SK-N-SH treated with all-trans-retinoic acid at 6 μM for 48 hours (cell line): ENCODE measurements at regions not wholly inside any gene's neighbourhood (a gene's known extent, or its start where the extent isn't known, plus 50 kb on each side); places are given as distances from the start of the nearest gene placed in this dataset.

Experiments
- ATAC-seq: fragments of 200-7000 bp; cut with Tn5 transposase; 3 replicates; pipeline ENCODE4 v1.9.1; 2020; ENCODE audit warnings: mild to moderate bottlenecking, moderate library complexity
- ARNTL ChIP-seq: fragments of 450-650 bp; formaldehyde crosslinking; IDR thresholded peaks from 2 replicates; pipeline ENCODE4 v1.5.0; 2020; ENCODE audit warnings: low read depth, mild to moderate bottlenecking, moderate library complexity, borderline replicate concordance
- BACH2 ChIP-seq: fragments of 250-450 bp; sonication (Bioruptor Pico); IDR thresholded peaks from 2 replicates; pipeline ENCODE4 v1.9.0; 2021; ENCODE audit warnings: mild to moderate bottlenecking, borderline replicate concordance
- GLIS3 ChIP-seq: fragments of 250-450 bp; sonication (Bioruptor Pico); IDR thresholded peaks from 2 replicates; pipeline ENCODE4 v1.5.0; 2020; ENCODE audit warnings: mild to moderate bottlenecking, moderate library complexity
- ISL1 ChIP-seq: fragments of 250-450 bp; sonication (Bioruptor Pico); IDR thresholded peaks from 2 replicates; pipeline ENCODE4 v2.1.2; 2022; ENCODE audit warnings: mild to moderate bottlenecking, moderate library complexity
- OSR1 ChIP-seq: fragments of 250-450 bp; sonication (Bioruptor Pico); IDR thresholded peaks from 2 replicates; pipeline ENCODE4 v1.8.0; 2022; ENCODE audit warnings: moderate library complexity, mild to moderate bottlenecking, inconsistent platforms
- PPARA ChIP-seq: fragments of 250-450 bp; sonication (Bioruptor Pico); IDR thresholded peaks from 2 replicates; pipeline ENCODE4 v1.5.0; 2020; ENCODE audit warnings: mild to moderate bottlenecking, borderline replicate concordance
- RARB ChIP-seq: fragments of 250-450 bp; sonication (Bioruptor Pico); IDR thresholded peaks from 2 replicates; pipeline ENCODE4 v1.8.0; 2021; ENCODE audit warnings: mild to moderate bottlenecking, moderate library complexity
- TCF4 ChIP-seq: fragments of 250-450 bp; sonication (Bioruptor Pico); IDR thresholded peaks from 2 replicates; pipeline ENCODE4 v1.8.0; 2021; ENCODE audit warnings: mild to moderate bottlenecking, moderate library complexity, borderline replicate concordance
- TOX ChIP-seq: fragments of 250-450 bp; sonication (Bioruptor Pico); IDR thresholded peaks from 2 replicates; pipeline ENCODE4 v1.8.0; 2021; ENCODE audit warnings: mild to moderate bottlenecking, moderate library complexity, borderline replicate concordance
- ZC3H10 ChIP-seq: fragments of 250-450 bp; sonication (Bioruptor Pico); IDR thresholded peaks from 2 replicates; pipeline ENCODE4 v1.5.1; 2021; ENCODE audit warnings: mild to moderate bottlenecking, moderate library complexity
- ZFP3 ChIP-seq: fragments of 250-450 bp; sonication (Bioruptor Pico); IDR thresholded peaks from 2 replicates; pipeline ENCODE4 v1.5.0; 2020; ENCODE audit warnings: mild to moderate bottlenecking, moderate library complexity
- ZFP30 ChIP-seq: fragments of 450-650 bp; formaldehyde crosslinking; IDR thresholded peaks from 2 replicates; pipeline ENCODE4 v1.5.0; 2022; ENCODE audit warnings: mild to moderate bottlenecking, moderate library complexity
- ZNF565 ChIP-seq: fragments of 450-650 bp; formaldehyde crosslinking; conservative IDR thresholded peaks from 2 replicates; pipeline ENCODE4 v1.5.0; 2020; ENCODE audit warnings: low read depth, mild to moderate bottlenecking, moderate library complexity
- ZNF70 ChIP-seq: fragments of 450-650 bp; formaldehyde crosslinking; IDR thresholded peaks from 2 replicates; pipeline ENCODE4 v1.5.0; 2020; ENCODE audit warnings: mild to moderate bottlenecking, moderate library complexity
- ZNF8 ChIP-seq: fragments of 450-650 bp; formaldehyde crosslinking; IDR thresholded peaks from 2 replicates; pipeline ENCODE4 v1.5.0; 2020; ENCODE audit warnings: mild to moderate bottlenecking, moderate library complexity
- TF ChIP-seq, protein P1 (sequence below): fragments of 250-450 bp; sonication (Bioruptor Pico); IDR thresholded peaks from 2 replicates; pipeline ENCODE4 v1.5.0; 2020; ENCODE audit warnings: mild to moderate bottlenecking, moderate library complexity
- TF ChIP-seq, protein P2 (sequence below): fragments of 250-450 bp; sonication (Bioruptor Pico); IDR thresholded peaks from 2 replicates; pipeline ENCODE4 v1.8.0; 2020; ENCODE audit warnings: mild to moderate bottlenecking, moderate library complexity, borderline replicate concordance
- TF ChIP-seq, protein P3 (sequence below): fragments of 250-450 bp; sonication (Bioruptor Pico); IDR thresholded peaks from 2 replicates; pipeline ENCODE4 v1.5.1; 2020; ENCODE audit warnings: low read depth, mild to moderate bottlenecking, moderate library complexity
- TF ChIP-seq, protein P4 (sequence below): fragments of 250-450 bp; sonication (Bioruptor Pico); IDR thresholded peaks from 2 replicates; pipeline ENCODE4 v1.8.0; 2021; ENCODE audit warnings: low read depth, mild to moderate bottlenecking, moderate library complexity, borderline replicate concordance
- TF ChIP-seq, protein P5 (sequence below): fragments of 250-450 bp; sonication (Bioruptor Pico); IDR thresholded peaks from 2 replicates; pipeline ENCODE4 v1.5.1; 2021; ENCODE audit warnings: mild to moderate bottlenecking, moderate library complexity

DNA sequence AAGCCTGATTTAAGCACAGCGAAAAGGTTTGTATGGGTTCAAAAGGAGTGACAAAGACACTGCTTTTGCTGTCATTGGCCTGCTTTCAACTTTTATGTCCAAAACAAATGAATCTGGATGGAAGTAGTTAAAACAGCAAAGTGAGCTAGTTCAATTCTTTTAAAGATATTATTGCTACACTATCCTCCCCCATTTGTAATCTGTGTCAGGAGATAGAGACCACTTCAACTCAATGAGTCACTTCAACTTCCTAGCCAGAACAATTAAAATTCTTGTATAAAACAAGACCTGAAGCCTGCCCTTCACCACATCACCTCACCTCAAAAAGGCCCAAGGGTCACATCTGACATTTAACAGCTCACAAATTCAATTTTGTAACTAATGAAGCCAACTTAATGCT is 364.1 kb upstream of the LYPLAL1 start:
- TF ChIP-seq, protein P1, sequence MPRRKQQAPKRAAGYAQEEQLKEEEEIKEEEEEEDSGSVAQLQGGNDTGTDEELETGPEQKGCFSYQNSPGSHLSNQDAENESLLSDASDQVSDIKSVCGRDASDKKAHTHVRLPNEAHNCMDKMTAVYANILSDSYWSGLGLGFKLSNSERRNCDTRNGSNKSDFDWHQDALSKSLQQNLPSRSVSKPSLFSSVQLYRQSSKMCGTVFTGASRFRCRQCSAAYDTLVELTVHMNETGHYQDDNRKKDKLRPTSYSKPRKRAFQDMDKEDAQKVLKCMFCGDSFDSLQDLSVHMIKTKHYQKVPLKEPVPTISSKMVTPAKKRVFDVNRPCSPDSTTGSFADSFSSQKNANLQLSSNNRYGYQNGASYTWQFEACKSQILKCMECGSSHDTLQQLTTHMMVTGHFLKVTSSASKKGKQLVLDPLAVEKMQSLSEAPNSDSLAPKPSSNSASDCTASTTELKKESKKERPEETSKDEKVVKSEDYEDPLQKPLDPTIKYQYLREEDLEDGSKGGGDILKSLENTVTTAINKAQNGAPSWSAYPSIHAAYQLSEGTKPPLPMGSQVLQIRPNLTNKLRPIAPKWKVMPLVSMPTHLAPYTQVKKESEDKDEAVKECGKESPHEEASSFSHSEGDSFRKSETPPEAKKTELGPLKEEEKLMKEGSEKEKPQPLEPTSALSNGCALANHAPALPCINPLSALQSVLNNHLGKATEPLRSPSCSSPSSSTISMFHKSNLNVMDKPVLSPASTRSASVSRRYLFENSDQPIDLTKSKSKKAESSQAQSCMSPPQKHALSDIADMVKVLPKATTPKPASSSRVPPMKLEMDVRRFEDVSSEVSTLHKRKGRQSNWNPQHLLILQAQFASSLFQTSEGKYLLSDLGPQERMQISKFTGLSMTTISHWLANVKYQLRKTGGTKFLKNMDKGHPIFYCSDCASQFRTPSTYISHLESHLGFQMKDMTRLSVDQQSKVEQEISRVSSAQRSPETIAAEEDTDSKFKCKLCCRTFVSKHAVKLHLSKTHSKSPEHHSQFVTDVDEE (CRISPR knock-in tag) = no peak
- TF ChIP-seq, protein P2, sequence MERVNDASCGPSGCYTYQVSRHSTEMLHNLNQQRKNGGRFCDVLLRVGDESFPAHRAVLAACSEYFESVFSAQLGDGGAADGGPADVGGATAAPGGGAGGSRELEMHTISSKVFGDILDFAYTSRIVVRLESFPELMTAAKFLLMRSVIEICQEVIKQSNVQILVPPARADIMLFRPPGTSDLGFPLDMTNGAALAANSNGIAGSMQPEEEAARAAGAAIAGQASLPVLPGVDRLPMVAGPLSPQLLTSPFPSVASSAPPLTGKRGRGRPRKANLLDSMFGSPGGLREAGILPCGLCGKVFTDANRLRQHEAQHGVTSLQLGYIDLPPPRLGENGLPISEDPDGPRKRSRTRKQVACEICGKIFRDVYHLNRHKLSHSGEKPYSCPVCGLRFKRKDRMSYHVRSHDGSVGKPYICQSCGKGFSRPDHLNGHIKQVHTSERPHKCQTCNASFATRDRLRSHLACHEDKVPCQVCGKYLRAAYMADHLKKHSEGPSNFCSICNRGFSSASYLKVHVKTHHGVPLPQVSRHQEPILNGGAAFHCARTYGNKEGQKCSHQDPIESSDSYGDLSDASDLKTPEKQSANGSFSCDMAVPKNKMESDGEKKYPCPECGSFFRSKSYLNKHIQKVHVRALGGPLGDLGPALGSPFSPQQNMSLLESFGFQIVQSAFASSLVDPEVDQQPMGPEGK = peak; percentile 49; the same call in 1 of the 2 replicates
- no peak; the same call in 2 of the 3 replicates for ATAC-seq

DNA sequence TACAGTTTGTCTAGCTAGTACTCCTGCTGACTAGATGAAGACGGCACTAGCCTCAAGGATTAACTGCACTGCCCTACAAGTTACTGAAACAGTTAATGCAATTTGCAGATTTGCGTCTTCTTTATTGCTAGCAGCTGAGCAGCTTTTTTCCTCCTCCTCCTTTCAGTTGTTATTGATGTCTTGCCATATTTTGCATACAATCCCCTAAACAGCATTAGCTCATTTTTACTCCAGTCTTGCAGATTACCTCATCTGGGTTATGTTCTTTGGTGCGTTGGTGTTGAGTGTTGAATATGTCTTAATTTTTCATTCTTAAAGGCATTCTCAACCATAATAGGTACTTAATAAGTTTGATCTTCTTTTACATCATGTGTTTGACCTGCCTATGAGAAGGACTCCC is 363.4 kb upstream of the LYPLAL1 start:
- TF ChIP-seq, protein P3, sequence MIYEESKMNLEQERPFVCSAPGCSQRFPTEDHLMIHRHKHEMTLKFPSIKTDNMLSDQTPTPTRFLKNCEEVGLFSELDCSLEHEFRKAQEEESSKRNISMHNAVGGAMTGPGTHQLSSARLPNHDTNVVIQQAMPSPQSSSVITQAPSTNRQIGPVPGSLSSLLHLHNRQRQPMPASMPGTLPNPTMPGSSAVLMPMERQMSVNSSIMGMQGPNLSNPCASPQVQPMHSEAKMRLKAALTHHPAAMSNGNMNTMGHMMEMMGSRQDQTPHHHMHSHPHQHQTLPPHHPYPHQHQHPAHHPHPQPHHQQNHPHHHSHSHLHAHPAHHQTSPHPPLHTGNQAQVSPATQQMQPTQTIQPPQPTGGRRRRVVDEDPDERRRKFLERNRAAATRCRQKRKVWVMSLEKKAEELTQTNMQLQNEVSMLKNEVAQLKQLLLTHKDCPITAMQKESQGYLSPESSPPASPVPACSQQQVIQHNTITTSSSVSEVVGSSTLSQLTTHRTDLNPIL = no peak
- TF ChIP-seq OSR1 (CRISPR knock-in tag) (no peak), ZFP3 (no peak), GLIS3 (CRISPR knock-in tag) (no peak), TCF4 (no peak), ZNF70 (CRISPR knock-in tag) (no peak), ZNF565 (CRISPR knock-in tag) (no peak), ARNTL (CRISPR knock-in tag) (no peak), TOX (CRISPR knock-in tag) (no peak), ZNF8 (CRISPR knock-in tag) (no peak), ZC3H10 (no peak)
- TF ChIP-seq, protein P1 (CRISPR knock-in tag) = no peak
- TF ChIP-seq, protein P4, sequence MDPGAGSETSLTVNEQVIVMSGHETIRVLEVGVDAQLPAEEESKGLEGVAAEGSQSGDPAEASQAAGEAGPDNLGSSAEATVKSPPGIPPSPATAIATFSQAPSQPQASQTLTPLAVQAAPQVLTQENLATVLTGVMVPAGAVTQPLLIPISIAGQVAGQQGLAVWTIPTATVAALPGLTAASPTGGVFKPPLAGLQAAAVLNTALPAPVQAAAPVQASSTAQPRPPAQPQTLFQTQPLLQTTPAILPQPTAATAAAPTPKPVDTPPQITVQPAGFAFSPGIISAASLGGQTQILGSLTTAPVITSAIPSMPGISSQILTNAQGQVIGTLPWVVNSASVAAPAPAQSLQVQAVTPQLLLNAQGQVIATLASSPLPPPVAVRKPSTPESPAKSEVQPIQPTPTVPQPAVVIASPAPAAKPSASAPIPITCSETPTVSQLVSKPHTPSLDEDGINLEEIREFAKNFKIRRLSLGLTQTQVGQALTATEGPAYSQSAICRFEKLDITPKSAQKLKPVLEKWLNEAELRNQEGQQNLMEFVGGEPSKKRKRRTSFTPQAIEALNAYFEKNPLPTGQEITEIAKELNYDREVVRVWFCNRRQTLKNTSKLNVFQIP (CRISPR knock-in tag) = no peak
- TF ChIP-seq, protein P5, sequence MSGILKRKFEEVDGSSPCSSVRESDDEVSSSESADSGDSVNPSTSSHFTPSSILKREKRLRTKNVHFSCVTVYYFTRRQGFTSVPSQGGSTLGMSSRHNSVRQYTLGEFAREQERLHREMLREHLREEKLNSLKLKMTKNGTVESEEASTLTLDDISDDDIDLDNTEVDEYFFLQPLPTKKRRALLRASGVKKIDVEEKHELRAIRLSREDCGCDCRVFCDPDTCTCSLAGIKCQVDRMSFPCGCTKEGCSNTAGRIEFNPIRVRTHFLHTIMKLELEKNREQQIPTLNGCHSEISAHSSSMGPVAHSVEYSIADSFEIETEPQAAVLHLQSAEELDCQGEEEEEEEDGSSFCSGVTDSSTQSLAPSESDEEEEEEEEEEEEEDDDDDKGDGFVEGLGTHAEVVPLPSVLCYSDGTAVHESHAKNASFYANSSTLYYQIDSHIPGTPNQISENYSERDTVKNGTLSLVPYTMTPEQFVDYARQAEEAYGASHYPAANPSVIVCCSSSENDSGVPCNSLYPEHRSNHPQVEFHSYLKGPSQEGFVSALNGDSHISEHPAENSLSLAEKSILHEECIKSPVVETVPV (CRISPR knock-in tag) = no peak

DNA sequence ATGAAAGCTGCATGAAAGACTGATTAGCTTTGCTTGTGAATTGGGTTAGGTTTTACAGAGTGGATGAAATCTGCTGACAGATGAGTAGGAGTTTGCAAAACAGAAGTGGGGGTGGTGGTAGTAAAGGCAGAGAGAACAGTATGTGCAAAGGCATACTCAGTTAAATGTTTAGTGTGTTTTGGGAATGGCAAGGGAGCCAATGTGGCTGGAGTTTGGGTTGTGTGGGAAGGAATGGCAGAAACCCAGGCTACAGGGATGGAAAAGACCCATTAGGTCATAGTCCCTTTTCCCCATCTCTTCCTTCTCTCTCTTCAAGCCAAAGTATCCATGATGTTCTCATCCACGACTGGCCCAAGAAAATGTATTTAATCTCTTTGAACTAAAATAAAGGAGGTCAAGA is 362.2 kb upstream of the LYPLAL1 start:
- TF ChIP-seq ISL1 (CRISPR knock-in tag) (no peak), ZFP3 (peak; percentile 64; the same call in 1 of the 2 replicates)

More for the DNA sequence above, 363.4 kb upstream of the LYPLAL1 start:
- ATAC-seq = no peak

DNA sequence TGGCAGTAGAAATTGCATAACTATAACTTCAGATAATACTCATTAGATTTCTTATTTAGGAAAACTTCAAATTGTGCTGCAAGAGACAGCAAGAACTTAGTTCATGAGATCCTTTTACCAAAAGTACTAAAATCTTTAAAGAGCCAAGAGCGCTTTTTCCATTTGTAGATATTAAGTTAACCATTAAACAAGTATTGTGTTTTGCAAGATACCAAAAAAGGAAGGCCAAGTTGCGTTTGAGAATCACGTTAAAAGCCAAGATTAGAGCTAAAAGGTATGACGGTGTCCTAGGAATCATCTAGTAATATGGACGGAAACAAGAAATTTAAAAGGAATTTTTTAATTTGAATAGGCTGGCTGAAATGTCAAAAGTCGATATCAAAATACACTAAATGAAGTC is 361.3 kb upstream of the LYPLAL1 start:
- no peak for ATAC-seq
- TF ChIP-seq ZFP30 (CRISPR knock-in tag) (no peak), BACH2 (no peak), ARNTL (CRISPR knock-in tag) (no peak), ISL1 (CRISPR knock-in tag) (no peak), ZFP3 (no peak), TCF4 (no peak), PPARA (CRISPR knock-in tag) (no peak), ZC3H10 (no peak), RARB (CRISPR knock-in tag) (no peak)
- TF ChIP-seq, protein P1 (CRISPR knock-in tag) = no peak

More for the DNA sequence above, 362.2 kb upstream of the LYPLAL1 start:
- no peak for ATAC-seq
